SK-N-SH treated with all-trans-retinoic acid at 6 μM for 48 hours (cell line): ENCODE measurements at regions not wholly inside any gene's neighbourhood (a gene's known extent, or its start where the extent isn't known, plus 50 kb on each side); places are given as distances from the start of the nearest gene placed in this dataset.
"Not testable (repeated sequence)": the region's sequence is repeated elsewhere in the genome, so short reads cannot be mapped to it uniquely, and the experiment has no call there.

Source experiments
- ATAC-seq: fragments of 200-7000 bp; cut with Tn5 transposase; 3 replicates; pipeline ENCODE4 v1.9.1; 2020; ENCODE audit warnings: mild to moderate bottlenecking, moderate library complexity
- ARNTL ChIP-seq: fragments of 450-650 bp; formaldehyde crosslinking; IDR thresholded peaks from 2 replicates; pipeline ENCODE4 v1.5.0; 2020; ENCODE audit warnings: low read depth, mild to moderate bottlenecking, moderate library complexity, borderline replicate concordance
- BACH2 ChIP-seq: fragments of 250-450 bp; sonication (Bioruptor Pico); IDR thresholded peaks from 2 replicates; pipeline ENCODE4 v1.9.0; 2021; ENCODE audit warnings: mild to moderate bottlenecking, borderline replicate concordance
- CSDC2 ChIP-seq: fragments of 250-450 bp; sonication (Bioruptor Pico); IDR thresholded peaks from 2 replicates; pipeline ENCODE4 v1.5.0; 2020; ENCODE audit warnings: mild to moderate bottlenecking, moderate library complexity
- ESRRG ChIP-seq: fragments of 250-450 bp; sonication (Bioruptor Pico); IDR thresholded peaks from 2 replicates; pipeline ENCODE4 v1.6.1; 2021; ENCODE audit warnings: mild to moderate bottlenecking
- GLIS3 ChIP-seq: fragments of 250-450 bp; sonication (Bioruptor Pico); IDR thresholded peaks from 2 replicates; pipeline ENCODE4 v1.5.0; 2020; ENCODE audit warnings: mild to moderate bottlenecking, moderate library complexity
- ISL1 ChIP-seq: fragments of 250-450 bp; sonication (Bioruptor Pico); IDR thresholded peaks from 2 replicates; pipeline ENCODE4 v2.1.2; 2022; ENCODE audit warnings: mild to moderate bottlenecking, moderate library complexity
- OSR1 ChIP-seq: fragments of 250-450 bp; sonication (Bioruptor Pico); IDR thresholded peaks from 2 replicates; pipeline ENCODE4 v1.8.0; 2022; ENCODE audit warnings: moderate library complexity, mild to moderate bottlenecking, inconsistent platforms
- PATZ1 ChIP-seq: fragments of 250-450 bp; sonication (Bioruptor Pico); IDR thresholded peaks from 2 replicates; pipeline ENCODE4 v1.8.0; 2020; ENCODE audit warnings: mild to moderate bottlenecking, moderate library complexity, borderline replicate concordance
- SNAI2 ChIP-seq: fragments of 250-450 bp; sonication (Bioruptor Pico); IDR thresholded peaks from 2 replicates; pipeline ENCODE4 v1.5.0; 2020; ENCODE audit warnings: mild to moderate bottlenecking, moderate library complexity
- TCF4 ChIP-seq: fragments of 250-450 bp; sonication (Bioruptor Pico); IDR thresholded peaks from 2 replicates; pipeline ENCODE4 v1.8.0; 2021; ENCODE audit warnings: mild to moderate bottlenecking, moderate library complexity, borderline replicate concordance
- ZC3H10 ChIP-seq: fragments of 250-450 bp; sonication (Bioruptor Pico); IDR thresholded peaks from 2 replicates; pipeline ENCODE4 v1.5.1; 2021; ENCODE audit warnings: mild to moderate bottlenecking, moderate library complexity
- ZNF565 ChIP-seq: fragments of 450-650 bp; formaldehyde crosslinking; conservative IDR thresholded peaks from 2 replicates; pipeline ENCODE4 v1.5.0; 2020; ENCODE audit warnings: low read depth, mild to moderate bottlenecking, moderate library complexity
- ZNF70 ChIP-seq: fragments of 450-650 bp; formaldehyde crosslinking; IDR thresholded peaks from 2 replicates; pipeline ENCODE4 v1.5.0; 2020; ENCODE audit warnings: mild to moderate bottlenecking, moderate library complexity
- ZNF8 ChIP-seq: fragments of 450-650 bp; formaldehyde crosslinking; IDR thresholded peaks from 2 replicates; pipeline ENCODE4 v1.5.0; 2020; ENCODE audit warnings: mild to moderate bottlenecking, moderate library complexity
- TF ChIP-seq, protein P1 (sequence below): fragments of 250-450 bp; sonication (Bioruptor Pico); IDR thresholded peaks from 2 replicates; pipeline ENCODE4 v1.8.0; 2021; ENCODE audit warnings: low read depth, mild to moderate bottlenecking, moderate library complexity, borderline replicate concordance
- TF ChIP-seq, protein P2 (sequence below): fragments of 250-450 bp; sonication (Bioruptor Pico); IDR thresholded peaks from 2 replicates; pipeline ENCODE4 v1.5.1; 2021; ENCODE audit warnings: mild to moderate bottlenecking, moderate library complexity
- TF ChIP-seq, protein P3 (sequence below): fragments of 250-450 bp; sonication (Bioruptor Pico); IDR thresholded peaks from 2 replicates; pipeline ENCODE4 v1.5.1; 2020; ENCODE audit warnings: low read depth, mild to moderate bottlenecking, moderate library complexity
- TF ChIP-seq, protein P4 (sequence below): fragments of 250-450 bp; sonication (Bioruptor Pico); IDR thresholded peaks from 2 replicates; pipeline ENCODE4 v1.5.0; 2020; ENCODE audit warnings: mild to moderate bottlenecking, moderate library complexity

DNA sequence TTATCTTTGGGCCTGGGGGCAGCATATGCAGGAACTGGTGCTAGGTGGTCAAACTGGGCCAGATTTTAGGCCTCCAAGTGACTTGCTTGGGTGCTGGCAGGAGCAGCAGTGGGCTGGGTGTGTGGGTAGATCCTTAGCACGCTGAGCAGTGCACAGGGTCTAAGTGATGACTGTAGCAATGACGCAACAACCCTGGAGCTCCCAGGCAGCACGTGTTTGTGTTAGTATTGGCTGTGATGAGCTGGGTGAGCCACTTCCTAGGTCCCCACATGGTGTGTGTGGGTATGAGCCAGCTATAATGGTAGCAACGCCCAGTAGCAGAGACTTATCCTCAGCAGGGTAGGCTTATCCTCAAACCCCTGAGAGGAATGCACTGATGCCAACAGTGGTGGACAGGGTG, 570.6 kb upstream of the ROBO1 start:
- no peak for ATAC-seq
- TF ChIP-seq ARNTL (CRISPR knock-in tag) (no peak), CSDC2 (no peak), ESRRG (no peak), OSR1 (CRISPR knock-in tag) (no peak), ZC3H10 (CRISPR knock-in tag) (no peak), ZNF565 (CRISPR knock-in tag) (no peak), GLIS3 (CRISPR knock-in tag) (no peak)
- TF ChIP-seq, protein P1, sequence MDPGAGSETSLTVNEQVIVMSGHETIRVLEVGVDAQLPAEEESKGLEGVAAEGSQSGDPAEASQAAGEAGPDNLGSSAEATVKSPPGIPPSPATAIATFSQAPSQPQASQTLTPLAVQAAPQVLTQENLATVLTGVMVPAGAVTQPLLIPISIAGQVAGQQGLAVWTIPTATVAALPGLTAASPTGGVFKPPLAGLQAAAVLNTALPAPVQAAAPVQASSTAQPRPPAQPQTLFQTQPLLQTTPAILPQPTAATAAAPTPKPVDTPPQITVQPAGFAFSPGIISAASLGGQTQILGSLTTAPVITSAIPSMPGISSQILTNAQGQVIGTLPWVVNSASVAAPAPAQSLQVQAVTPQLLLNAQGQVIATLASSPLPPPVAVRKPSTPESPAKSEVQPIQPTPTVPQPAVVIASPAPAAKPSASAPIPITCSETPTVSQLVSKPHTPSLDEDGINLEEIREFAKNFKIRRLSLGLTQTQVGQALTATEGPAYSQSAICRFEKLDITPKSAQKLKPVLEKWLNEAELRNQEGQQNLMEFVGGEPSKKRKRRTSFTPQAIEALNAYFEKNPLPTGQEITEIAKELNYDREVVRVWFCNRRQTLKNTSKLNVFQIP, result no peak
- TF ChIP-seq, protein P2, sequence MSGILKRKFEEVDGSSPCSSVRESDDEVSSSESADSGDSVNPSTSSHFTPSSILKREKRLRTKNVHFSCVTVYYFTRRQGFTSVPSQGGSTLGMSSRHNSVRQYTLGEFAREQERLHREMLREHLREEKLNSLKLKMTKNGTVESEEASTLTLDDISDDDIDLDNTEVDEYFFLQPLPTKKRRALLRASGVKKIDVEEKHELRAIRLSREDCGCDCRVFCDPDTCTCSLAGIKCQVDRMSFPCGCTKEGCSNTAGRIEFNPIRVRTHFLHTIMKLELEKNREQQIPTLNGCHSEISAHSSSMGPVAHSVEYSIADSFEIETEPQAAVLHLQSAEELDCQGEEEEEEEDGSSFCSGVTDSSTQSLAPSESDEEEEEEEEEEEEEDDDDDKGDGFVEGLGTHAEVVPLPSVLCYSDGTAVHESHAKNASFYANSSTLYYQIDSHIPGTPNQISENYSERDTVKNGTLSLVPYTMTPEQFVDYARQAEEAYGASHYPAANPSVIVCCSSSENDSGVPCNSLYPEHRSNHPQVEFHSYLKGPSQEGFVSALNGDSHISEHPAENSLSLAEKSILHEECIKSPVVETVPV (CRISPR knock-in tag), result no peak
- TF ChIP-seq, all 23 proteins: peak for 0

DNA sequence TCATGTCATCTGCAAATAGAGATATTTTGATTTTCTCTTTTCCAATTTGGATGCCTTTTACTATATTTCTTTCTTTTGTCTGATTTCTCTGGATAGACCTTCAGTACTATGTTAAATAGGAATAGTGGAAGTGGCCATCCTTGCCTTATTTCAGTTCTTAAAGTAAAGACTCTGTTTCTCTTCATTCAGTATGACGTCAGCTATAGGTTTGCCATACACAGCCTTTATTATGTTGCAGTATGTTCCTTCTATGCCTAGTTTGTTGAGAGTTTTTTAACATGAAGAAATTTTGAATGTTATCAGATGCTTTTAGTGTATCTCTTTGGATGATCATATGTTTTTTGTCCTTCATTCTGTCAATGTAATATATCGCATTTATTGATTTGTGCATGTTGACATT, 566.7 kb upstream of the ROBO1 start:
- no peak for ATAC-seq
- TF ChIP-seq, protein P2 (CRISPR knock-in tag), result no peak
- TF ChIP-seq SNAI2 (CRISPR knock-in tag) (no peak), ZNF70 (no peak), PATZ1 (no peak), ISL1 (CRISPR knock-in tag) (no peak), ZNF565 (CRISPR knock-in tag) (no peak), ESRRG (no peak), GLIS3 (CRISPR knock-in tag) (no peak), CSDC2 (no peak), TCF4 (CRISPR knock-in tag) (no peak), ZNF8 (CRISPR knock-in tag) (no peak)

GRCh38 chr3:80331494-80332170, 563.8 kb upstream of the ROBO1 start:
- TF ChIP-seq TCF4 (CRISPR knock-in tag) (peak; percentile 75; the same call in 1 of the 2 replicates), ZNF8 (CRISPR knock-in tag) (no peak), ISL1 (CRISPR knock-in tag) (peak; percentile 88), BACH2 (CRISPR knock-in tag) (no peak)
- TF ChIP-seq, protein P3, sequence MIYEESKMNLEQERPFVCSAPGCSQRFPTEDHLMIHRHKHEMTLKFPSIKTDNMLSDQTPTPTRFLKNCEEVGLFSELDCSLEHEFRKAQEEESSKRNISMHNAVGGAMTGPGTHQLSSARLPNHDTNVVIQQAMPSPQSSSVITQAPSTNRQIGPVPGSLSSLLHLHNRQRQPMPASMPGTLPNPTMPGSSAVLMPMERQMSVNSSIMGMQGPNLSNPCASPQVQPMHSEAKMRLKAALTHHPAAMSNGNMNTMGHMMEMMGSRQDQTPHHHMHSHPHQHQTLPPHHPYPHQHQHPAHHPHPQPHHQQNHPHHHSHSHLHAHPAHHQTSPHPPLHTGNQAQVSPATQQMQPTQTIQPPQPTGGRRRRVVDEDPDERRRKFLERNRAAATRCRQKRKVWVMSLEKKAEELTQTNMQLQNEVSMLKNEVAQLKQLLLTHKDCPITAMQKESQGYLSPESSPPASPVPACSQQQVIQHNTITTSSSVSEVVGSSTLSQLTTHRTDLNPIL (CRISPR knock-in tag), result 0 out of 2 replicates have a peak, but pooled peaks have one; percentile 39
- TF ChIP-seq, protein P1, result no peak
- TF ChIP-seq, protein P4, sequence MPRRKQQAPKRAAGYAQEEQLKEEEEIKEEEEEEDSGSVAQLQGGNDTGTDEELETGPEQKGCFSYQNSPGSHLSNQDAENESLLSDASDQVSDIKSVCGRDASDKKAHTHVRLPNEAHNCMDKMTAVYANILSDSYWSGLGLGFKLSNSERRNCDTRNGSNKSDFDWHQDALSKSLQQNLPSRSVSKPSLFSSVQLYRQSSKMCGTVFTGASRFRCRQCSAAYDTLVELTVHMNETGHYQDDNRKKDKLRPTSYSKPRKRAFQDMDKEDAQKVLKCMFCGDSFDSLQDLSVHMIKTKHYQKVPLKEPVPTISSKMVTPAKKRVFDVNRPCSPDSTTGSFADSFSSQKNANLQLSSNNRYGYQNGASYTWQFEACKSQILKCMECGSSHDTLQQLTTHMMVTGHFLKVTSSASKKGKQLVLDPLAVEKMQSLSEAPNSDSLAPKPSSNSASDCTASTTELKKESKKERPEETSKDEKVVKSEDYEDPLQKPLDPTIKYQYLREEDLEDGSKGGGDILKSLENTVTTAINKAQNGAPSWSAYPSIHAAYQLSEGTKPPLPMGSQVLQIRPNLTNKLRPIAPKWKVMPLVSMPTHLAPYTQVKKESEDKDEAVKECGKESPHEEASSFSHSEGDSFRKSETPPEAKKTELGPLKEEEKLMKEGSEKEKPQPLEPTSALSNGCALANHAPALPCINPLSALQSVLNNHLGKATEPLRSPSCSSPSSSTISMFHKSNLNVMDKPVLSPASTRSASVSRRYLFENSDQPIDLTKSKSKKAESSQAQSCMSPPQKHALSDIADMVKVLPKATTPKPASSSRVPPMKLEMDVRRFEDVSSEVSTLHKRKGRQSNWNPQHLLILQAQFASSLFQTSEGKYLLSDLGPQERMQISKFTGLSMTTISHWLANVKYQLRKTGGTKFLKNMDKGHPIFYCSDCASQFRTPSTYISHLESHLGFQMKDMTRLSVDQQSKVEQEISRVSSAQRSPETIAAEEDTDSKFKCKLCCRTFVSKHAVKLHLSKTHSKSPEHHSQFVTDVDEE (CRISPR knock-in tag), result peak; percentile 60; the same call in 1 of the 2 replicates
- no peak for ATAC-seq

DNA sequence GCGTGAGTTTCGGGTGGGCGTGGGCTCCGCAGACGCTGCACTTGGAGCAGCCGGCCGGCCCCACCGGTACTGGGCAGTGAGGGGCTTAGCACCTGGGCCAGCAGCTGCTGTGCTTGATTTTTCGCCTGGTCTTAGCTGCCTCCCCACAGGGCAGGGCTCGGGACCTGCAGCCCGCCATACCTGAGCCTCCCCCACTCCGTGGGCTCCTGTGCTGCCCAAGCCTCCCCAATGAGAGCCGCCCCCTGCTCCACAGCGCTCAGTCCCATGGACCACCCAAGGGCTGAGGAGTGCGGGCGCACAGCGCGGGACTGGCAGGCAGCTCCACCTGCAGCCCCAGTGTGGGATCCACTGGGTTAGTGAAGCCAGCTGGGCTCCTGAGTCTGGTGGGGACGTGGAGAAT, 546.7 kb upstream of the ROBO1 start:
- ATAC-seq, result not testable (repeated sequence)
